ENCODE measurements at regions not wholly inside any gene's neighbourhood (a gene's known extent, or its start where the extent isn't known, plus 50 kb on each side); places are given as distances from the start of the nearest gene placed in this dataset.

DNA sequence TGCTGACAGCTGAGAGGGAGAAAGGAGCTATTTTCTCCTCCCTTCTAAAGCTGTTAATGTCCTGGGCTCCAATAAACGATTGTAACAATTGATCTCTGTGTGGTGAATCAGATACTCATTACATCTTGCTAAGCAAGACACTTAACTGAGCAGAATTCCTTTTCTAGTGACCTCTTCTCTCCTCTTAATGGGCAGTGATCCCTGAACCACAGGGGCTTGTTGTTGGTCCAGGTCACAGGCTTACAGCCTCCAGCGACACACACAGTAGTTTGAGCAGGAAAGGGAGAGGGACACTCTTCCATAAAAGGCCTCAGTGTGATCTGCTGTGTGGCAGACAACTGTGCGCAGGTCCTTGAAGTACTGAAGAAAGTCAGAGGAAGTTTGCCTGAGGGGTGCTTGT is 58.5 kb upstream of the MYO10 start:
- TF ChIP-seq, protein P1, sequence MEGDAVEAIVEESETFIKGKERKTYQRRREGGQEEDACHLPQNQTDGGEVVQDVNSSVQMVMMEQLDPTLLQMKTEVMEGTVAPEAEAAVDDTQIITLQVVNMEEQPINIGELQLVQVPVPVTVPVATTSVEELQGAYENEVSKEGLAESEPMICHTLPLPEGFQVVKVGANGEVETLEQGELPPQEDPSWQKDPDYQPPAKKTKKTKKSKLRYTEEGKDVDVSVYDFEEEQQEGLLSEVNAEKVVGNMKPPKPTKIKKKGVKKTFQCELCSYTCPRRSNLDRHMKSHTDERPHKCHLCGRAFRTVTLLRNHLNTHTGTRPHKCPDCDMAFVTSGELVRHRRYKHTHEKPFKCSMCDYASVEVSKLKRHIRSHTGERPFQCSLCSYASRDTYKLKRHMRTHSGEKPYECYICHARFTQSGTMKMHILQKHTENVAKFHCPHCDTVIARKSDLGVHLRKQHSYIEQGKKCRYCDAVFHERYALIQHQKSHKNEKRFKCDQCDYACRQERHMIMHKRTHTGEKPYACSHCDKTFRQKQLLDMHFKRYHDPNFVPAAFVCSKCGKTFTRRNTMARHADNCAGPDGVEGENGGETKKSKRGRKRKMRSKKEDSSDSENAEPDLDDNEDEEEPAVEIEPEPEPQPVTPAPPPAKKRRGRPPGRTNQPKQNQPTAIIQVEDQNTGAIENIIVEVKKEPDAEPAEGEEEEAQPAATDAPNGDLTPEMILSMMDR (IDR thresholded peaks at IDR 0.05; ENCODE audit: control extremely low read depth in 1 of 3, insufficient read depth in 1 of 3, low read depth in 1 of 3, low read length in 3 of 3): no peak
- TF ChIP-seq RAD21 (IDR thresholded peaks at IDR 0.05 in 1 of 2, conservative IDR thresholded peaks at IDR 0.05 in 1 of 2; ENCODE audit: low read depth in 2 of 2, low read length in 2 of 2): no peak
- no peak for TF ChIP-seq EZH2 (IDR thresholded peaks at IDR 0.05; ENCODE audit: low read depth, low read length, severe bottlenecking)
- TF ChIP-seq BRCA1 (IDR thresholded peaks at IDR 0.05; ENCODE audit: low read depth, low read length): no peak

Data from H1 (cell line).